ACC112 (cell line): ENCODE measurements at regions not wholly inside any gene's neighbourhood (a gene's known extent, or its start where the extent isn't known, plus 50 kb on each side); places are given as distances from the start of the nearest gene placed in this dataset.

Source experiments
- H2AFZ ChIP-seq: fragments of 200-600 bp; sonication (generic); one replicate; pipeline ENCODE4 v1.6.0; 2017; ENCODE audit warnings: antibody characterized with exemption, low read length; ENCODE audit not compliant: unreplicated experiment
- H3K27ac ChIP-seq: fragments of 200-600 bp; sonication (generic); 2 replicates; pipeline ENCODE4 v1.5.1; 2014; ENCODE audit warnings: low read depth, mild to moderate bottlenecking, antibody characterized with exemption, low read length, moderate library complexity
- H3K27me3 ChIP-seq: fragments of 200-600 bp; sonication (generic); 2 replicates; pipeline ENCODE4 v1.6.1; 2014; ENCODE audit warnings: mild to moderate bottlenecking, antibody characterized with exemption, low read length, moderate library complexity, mixed read lengths; ENCODE audit not compliant: insufficient read depth
- H3K36me3 ChIP-seq: fragments of 200-600 bp; sonication (generic); 2 replicates; pipeline ENCODE4 v1.6.1; 2016; ENCODE audit warnings: mild to moderate bottlenecking, antibody characterized with exemption, low read length, moderate library complexity, mixed read lengths; ENCODE audit not compliant: insufficient read depth
- H3K4me1 ChIP-seq: fragments of 200-600 bp; sonication (generic); one replicate; pipeline ENCODE4 v1.6.1; 2016; ENCODE audit warnings: low read length, mixed read lengths; ENCODE audit not compliant: insufficient read depth, unreplicated experiment, control insufficient read depth
- H3K4me3 ChIP-seq: fragments of 200-600 bp; sonication (generic); 2 replicates; pipeline ENCODE4 v1.5.1; 2014; ENCODE audit warnings: mild to moderate bottlenecking, low read depth, low read length
- H3K79me2 ChIP-seq: fragments of 200-600 bp; sonication (generic); one replicate; pipeline ENCODE4 v1.6.0; 2016; ENCODE audit warnings: low read length; ENCODE audit not compliant: control insufficient read depth, unreplicated experiment, insufficient read depth

DNA sequence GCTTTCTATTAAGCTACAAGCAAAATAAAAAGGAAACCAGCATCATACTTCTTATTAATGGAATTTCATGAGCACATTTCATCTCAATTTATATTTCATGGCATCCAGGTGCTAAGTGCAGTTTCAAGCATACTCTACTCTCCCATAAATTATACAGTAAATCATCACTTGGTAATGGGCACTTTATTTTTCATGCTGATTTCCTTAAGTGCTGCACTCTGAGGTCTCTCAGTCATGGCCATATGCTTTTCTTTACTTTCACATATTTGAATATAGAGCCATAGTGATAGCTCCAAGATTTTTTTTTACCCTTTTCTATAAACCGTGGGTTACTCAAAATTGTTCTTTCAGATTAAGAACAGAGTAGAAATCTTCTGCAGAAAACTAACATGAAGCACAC is 1505.7 kb upstream of the CADM2 start:
- Histone ChIP-seq H3K4me1 (no peaks in the 10 kb centered on the region), H2AFZ (no peak overlapping the region), H3K79me2 (no peaks in the 10 kb centered on the region)

DNA sequence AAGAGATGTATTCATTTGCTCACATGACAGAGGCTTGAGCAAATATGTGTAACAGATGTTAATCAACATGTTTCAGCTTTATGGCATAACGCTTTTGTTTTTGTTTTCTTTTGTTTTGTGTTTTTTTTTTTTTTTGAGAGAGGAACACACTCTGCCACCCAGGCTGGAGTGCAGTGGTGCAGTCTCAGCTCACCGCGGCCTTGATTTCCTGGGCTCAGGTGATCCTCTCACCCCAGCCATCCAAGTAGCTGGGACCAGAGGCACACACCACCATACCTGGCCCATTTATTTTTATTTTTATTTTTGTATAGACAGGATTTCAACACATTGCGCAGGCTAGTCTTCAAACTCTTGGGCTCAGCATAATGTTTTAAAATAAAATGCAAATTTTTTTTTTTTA is 1504.4 kb upstream of the CADM2 start:
- Histone ChIP-seq H3K4me1 (no peaks in the 10 kb centered on the region), H3K4me3 (no peak overlapping the region), H3K27me3 (no peaks in the 10 kb centered on the region), H3K27ac (no peak overlapping the region), H3K36me3 (no peaks in the 10 kb centered on the region), H3K79me2 (no peaks in the 10 kb centered on the region), H2AFZ (no peak overlapping the region)

More for the DNA sequence above, 1505.7 kb upstream of the CADM2 start:
- Histone ChIP-seq H3K36me3 (no peaks in the 10 kb centered on the region), H3K4me3 (no peak overlapping the region), H3K27me3 (no peaks in the 10 kb centered on the region), H3K27ac (no peak overlapping the region)

DNA sequence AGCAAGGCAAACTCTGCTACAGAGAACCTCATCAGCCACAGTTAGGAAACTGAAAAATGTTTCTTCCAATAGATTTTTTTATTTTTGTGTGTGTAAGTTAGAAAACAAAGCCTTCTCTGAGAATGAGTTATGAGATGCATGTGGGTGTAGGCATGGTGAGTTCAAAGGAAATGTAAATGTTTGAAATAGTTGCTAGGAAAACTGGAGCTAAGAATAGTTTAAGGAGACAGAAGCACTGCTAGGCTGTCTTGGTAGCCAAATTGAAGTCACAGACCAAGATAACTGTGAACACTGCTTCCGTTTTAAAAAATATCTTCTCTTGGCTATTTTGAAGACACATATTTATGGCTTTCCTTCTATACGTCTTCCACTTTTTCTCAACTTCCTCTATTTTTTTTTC is 1501.2 kb upstream of the CADM2 start:
- Histone ChIP-seq H3K36me3 (no peaks in the 10 kb centered on the region), H3K4me1 (no peaks in the 10 kb centered on the region), H3K79me2 (no peaks in the 10 kb centered on the region), H2AFZ (no peak overlapping the region), H3K4me3 (no peak overlapping the region), H3K27ac (no peak overlapping the region), H3K27me3 (no peaks in the 10 kb centered on the region)

DNA sequence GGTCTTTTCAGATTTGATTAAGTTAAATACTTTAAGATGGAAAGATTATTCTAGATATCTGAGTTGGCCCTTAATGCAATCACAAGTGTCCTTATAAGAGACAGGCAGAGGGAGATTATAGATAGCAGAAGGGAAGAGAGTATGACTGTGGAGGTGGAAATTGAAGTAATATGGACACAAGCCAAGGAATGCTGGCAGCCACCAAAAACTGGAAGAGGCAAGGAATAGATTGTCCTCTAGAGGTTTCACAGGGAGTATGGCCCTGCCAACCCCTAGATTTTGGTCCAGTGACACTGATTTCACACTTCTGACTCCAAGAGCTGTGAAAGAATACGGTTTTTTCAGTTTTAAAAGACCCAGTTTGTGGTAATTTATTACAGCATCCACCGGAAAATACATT is 1498.7 kb upstream of the CADM2 start:
- Histone ChIP-seq H3K4me3 (no peak overlapping the region), H3K4me1 (no peaks in the 10 kb centered on the region), H2AFZ (no peak overlapping the region), H3K79me2 (no peaks in the 10 kb centered on the region), H3K27me3 (no peaks in the 10 kb centered on the region), H3K27ac (no peak overlapping the region), H3K36me3 (no peaks in the 10 kb centered on the region)

DNA sequence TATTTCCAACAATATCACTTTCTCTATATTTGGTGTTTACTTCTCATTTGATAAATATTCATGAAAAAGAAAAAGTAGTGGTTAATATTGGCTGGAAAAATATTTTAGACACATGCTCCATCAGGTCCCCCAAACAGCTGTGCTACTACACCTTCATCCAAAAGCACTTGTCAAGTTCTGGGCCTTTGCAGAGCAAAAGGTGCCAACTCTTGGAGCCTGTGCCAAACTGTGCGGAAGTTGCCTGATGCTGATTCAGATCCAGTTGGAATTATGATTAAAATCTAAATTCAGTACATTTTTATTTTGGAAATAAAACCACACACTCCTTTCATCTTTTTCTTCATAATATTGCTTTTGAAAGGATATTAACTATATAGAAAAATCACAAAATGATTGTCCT is 1497.4 kb upstream of the CADM2 start:
- no peak overlapping the region for H2AFZ ChIP-seq
- H3K4me3 ChIP-seq = no peak overlapping the region
- H3K36me3 ChIP-seq = no peaks in the 10 kb centered on the region
- no peak overlapping the region for H3K27ac ChIP-seq
- H3K4me1 ChIP-seq = no peaks in the 10 kb centered on the region
- H3K27me3 ChIP-seq = no peaks in the 10 kb centered on the region
- H3K79me2 ChIP-seq = no peaks in the 10 kb centered on the region

DNA sequence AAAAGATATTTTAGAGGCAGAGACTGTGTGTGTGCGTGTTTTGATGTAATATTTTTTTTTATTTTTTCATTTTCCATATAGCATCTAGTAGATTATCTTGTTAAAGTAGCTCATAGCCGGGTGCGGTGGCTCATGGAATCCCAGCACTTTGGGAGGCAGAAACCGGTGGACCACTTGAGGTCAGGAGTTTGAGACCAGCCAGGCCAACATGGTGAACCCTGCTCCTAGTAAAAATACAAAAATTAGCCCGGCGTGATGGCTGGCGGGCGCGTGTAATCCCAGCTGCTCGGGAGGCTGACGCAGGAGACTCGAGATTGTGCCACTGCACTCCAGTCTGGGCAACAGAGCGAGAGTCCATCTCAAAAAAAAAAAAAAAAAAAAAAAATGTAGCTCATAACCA is 1481.2 kb upstream of the CADM2 start:
- H3K27ac ChIP-seq = no peak overlapping the region
- no peaks in the 10 kb centered on the region for H3K36me3 ChIP-seq
- no peaks in the 10 kb centered on the region for H3K4me1 ChIP-seq
- no peak overlapping the region for H2AFZ ChIP-seq
- H3K79me2 ChIP-seq = no peaks in the 10 kb centered on the region
- no peak overlapping the region for H3K4me3 ChIP-seq
- H3K27me3 ChIP-seq = no peaks in the 10 kb centered on the region

DNA sequence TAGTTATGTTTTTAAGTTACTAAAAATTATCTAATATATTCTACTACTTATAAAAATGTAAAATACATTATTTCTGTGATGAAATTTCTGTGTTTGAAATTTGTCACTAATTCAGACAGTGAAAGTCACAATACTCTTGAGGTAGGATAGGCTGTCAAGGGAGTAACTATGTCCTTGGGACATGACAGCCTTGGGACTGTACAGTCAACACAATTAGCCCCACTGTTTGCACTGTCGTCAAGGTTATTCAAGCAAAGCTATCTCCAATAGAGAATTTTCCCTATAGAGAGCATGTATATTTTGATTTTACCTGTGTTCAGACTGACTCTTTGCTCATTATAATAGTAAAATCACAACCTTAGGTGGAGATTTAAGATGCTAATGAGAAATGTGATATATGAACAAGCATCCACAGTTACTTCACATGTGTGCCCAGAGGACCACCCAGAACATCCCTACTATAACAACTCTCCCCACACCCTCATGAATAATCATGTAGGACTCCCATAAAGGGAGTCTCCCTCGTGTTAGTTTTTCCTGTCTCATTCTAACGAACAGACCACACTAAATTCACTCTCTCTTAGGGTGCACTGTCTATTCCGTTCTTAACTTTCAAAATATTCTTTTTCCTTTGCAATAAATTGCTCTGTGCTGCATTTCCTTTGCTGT is 1476.3 kb upstream of the CADM2 start:
- H3K4me1 ChIP-seq = no peaks in the 10 kb centered on the region

DNA sequence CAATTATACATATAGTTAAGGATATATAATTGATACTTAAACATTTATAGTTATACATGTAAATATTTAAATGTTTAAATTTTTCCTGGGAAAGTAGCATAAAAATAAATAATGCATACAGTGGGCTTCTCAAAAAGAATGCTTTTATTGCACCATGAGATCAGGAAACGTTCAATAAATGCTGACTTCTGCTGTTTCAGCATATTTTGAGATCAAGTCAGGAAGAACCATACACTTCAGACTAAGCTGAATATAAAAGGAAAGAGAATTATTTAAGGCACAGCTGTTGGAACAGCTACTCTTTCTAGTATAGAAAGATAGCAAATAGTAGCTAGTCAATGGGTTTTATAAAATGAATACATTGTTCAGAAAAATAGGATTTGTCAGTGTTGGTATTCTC is 1462.3 kb upstream of the CADM2 start:
- Histone ChIP-seq H3K36me3 (no peaks in the 10 kb centered on the region), H3K27me3 (no peaks in the 10 kb centered on the region), H3K27ac (no peak overlapping the region), H3K79me2 (no peaks in the 10 kb centered on the region), H3K4me3 (no peak overlapping the region), H3K4me1 (no peaks in the 10 kb centered on the region), H2AFZ (no peak overlapping the region)

More for the DNA sequence above, 1476.3 kb upstream of the CADM2 start:
- Histone ChIP-seq H3K79me2 (no peaks in the 10 kb centered on the region), H3K4me3 (no peak overlapping the region), H3K27me3 (no peaks in the 10 kb centered on the region), H2AFZ (no peak overlapping the region), H3K36me3 (no peaks in the 10 kb centered on the region), H3K27ac (no peak overlapping the region)

DNA sequence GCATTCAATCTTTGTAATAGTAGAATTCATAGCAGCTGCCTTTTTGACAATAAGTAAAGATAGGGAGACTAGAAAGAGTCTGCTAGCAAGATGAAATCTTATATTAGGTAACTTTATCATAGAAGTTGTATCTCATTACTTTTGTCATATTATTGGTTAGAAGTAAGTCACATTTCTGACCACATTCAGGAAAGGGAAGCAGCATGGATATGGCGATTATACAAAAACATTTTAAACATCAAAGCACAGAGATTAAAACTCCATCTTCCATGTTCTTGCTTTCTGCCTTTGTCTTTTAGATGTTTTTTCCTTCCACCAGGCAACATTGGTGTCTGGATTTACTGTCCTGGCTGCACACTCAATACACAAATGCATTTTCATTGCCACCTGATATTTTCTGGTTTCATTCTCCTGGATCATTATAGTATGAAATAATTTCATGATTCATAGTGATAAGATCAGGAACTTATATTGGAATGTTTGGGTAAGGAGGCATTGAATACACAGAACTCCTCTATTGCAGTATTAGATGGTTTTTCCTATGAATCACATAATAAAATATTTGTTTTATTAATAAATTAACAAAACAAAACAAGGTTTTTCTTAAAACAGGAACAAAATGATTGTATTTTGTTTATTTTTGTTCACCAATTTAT is 1460.3 kb upstream of the CADM2 start:
- no peaks in the 10 kb centered on the region for H3K27me3 ChIP-seq
- no peak overlapping the region for H2AFZ ChIP-seq
- no peaks in the 10 kb centered on the region for H3K4me1 ChIP-seq

DNA sequence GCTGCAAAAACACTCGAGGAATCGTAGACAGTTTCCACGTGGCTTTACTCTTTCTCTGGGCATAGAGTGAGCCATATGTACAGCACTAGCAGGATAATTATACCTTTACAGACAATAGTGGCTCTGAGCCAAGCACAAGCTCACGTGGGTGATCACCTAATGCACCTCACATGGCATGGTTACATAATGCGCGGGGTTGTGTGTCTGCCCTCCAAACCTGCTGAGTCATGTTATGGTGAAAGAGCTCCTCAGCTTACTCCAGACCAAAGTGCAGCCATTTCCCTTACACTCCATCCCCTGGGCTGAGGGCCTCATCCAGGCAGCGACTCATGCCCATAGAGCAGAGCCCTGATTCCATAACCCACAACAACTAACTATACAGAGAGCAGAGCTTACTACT is 1458.4 kb upstream of the CADM2 start:
- H3K36me3 ChIP-seq = no peaks in the 10 kb centered on the region
- H2AFZ ChIP-seq = no peak overlapping the region
- H3K79me2 ChIP-seq = no peaks in the 10 kb centered on the region
- H3K27ac ChIP-seq = no peak overlapping the region
- no peaks in the 10 kb centered on the region for H3K27me3 ChIP-seq
- H3K4me3 ChIP-seq = no peak overlapping the region
- no peaks in the 10 kb centered on the region for H3K4me1 ChIP-seq

More for the DNA sequence above, 1460.3 kb upstream of the CADM2 start:
- Histone ChIP-seq H3K79me2 (no peaks in the 10 kb centered on the region), H3K36me3 (no peaks in the 10 kb centered on the region), H3K4me3 (no peak overlapping the region), H3K27ac (no peak overlapping the region)

DNA sequence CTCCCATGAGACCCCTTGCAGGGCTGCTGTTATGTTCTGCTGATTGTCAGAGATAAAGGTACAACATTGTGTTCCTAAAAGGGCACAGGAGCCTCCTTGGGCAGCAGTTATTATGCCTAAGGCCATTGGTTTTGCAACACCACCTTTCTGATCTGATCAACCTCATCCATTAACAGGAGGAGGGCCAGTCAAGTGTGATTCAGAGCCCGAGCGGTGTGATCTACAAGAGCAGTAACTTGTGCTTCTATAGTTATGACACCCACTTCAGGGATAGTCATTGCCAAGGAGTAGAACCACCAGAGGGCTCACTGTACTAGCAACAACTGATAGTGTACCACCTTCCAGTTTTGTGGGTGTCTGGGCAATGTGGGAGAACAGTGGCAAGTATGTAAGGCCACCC is 1457.9 kb upstream of the CADM2 start:
- Histone ChIP-seq H3K79me2 (no peaks in the 10 kb centered on the region), H3K36me3 (no peaks in the 10 kb centered on the region), H3K27ac (no peak overlapping the region), H3K4me1 (no peaks in the 10 kb centered on the region), H3K4me3 (no peak overlapping the region), H2AFZ (no peak overlapping the region), H3K27me3 (no peaks in the 10 kb centered on the region)
